ENCODE measurements at regions not wholly inside any gene's neighbourhood (a gene's known extent, or its start where the extent isn't known, plus 50 kb on each side); places are given as distances from the start of the nearest gene placed in this dataset.

DNA sequence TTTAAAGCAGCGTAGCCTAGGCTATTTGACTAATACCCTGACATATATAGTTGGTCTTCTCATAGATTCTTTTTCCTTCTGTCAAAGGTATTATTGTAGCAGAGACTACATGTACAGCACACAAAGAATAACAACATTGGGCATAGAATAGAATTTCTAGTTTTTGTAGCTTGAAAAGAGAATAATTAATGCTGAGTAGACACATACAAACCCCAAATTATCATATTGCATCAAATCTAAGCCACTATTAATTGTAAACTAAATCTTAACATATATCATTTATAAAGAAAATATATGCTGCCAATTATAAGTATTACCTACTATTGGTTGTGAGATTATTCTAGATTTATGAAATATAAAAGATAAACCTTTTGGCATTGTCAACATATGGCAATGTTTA lies 574.5 kb downstream of the SLCO4C1 start:
- TF ChIP-seq, protein P1, sequence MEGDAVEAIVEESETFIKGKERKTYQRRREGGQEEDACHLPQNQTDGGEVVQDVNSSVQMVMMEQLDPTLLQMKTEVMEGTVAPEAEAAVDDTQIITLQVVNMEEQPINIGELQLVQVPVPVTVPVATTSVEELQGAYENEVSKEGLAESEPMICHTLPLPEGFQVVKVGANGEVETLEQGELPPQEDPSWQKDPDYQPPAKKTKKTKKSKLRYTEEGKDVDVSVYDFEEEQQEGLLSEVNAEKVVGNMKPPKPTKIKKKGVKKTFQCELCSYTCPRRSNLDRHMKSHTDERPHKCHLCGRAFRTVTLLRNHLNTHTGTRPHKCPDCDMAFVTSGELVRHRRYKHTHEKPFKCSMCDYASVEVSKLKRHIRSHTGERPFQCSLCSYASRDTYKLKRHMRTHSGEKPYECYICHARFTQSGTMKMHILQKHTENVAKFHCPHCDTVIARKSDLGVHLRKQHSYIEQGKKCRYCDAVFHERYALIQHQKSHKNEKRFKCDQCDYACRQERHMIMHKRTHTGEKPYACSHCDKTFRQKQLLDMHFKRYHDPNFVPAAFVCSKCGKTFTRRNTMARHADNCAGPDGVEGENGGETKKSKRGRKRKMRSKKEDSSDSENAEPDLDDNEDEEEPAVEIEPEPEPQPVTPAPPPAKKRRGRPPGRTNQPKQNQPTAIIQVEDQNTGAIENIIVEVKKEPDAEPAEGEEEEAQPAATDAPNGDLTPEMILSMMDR (IDR thresholded peaks at IDR 0.05) = no peak
- TF ChIP-seq EP300 (IDR thresholded peaks at IDR 0.05) = no peak
